ENCODE measurements at regions not wholly inside any gene's neighbourhood (a gene's known extent, or its start where the extent isn't known, plus 50 kb on each side); places are given as distances from the start of the nearest gene placed in this dataset.
A peak's percentile ranks its signal among the peaks of the same experiment; 100 is the strongest.

- TF ChIP-seq, protein P1, sequence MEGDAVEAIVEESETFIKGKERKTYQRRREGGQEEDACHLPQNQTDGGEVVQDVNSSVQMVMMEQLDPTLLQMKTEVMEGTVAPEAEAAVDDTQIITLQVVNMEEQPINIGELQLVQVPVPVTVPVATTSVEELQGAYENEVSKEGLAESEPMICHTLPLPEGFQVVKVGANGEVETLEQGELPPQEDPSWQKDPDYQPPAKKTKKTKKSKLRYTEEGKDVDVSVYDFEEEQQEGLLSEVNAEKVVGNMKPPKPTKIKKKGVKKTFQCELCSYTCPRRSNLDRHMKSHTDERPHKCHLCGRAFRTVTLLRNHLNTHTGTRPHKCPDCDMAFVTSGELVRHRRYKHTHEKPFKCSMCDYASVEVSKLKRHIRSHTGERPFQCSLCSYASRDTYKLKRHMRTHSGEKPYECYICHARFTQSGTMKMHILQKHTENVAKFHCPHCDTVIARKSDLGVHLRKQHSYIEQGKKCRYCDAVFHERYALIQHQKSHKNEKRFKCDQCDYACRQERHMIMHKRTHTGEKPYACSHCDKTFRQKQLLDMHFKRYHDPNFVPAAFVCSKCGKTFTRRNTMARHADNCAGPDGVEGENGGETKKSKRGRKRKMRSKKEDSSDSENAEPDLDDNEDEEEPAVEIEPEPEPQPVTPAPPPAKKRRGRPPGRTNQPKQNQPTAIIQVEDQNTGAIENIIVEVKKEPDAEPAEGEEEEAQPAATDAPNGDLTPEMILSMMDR (IDR thresholded peaks at IDR 0.05; ENCODE audit: low read depth, low read length): no peak
- H3K4me3 ChIP-seq (replicated peaks in 1 of 2; ENCODE audit: low read depth in 2 of 2, low read length in 2 of 2): no peak overlapping the region
- DNase-seq (ENCODE audit: low read depth in 2 of 2): no peak
These were observed 1003.1 kb downstream of the ZPLD1 start for GRCh38 chr3:103437883-103438282.

- peak in 1 of 2 donors; percentile 0 for DNase-seq (ENCODE audit: low read depth in 2 of 2)
- no peak overlapping the region for H3K4me3 ChIP-seq (replicated peaks in 1 of 2; ENCODE audit: low read depth in 2 of 2, low read length in 2 of 2)
- TF ChIP-seq, protein P1 (IDR thresholded peaks at IDR 0.05; ENCODE audit: low read depth, low read length): peak; percentile 17
These were observed 1005.9 kb downstream of the ZPLD1 start for GRCh38 chr3:103440539-103441203.

DNA sequence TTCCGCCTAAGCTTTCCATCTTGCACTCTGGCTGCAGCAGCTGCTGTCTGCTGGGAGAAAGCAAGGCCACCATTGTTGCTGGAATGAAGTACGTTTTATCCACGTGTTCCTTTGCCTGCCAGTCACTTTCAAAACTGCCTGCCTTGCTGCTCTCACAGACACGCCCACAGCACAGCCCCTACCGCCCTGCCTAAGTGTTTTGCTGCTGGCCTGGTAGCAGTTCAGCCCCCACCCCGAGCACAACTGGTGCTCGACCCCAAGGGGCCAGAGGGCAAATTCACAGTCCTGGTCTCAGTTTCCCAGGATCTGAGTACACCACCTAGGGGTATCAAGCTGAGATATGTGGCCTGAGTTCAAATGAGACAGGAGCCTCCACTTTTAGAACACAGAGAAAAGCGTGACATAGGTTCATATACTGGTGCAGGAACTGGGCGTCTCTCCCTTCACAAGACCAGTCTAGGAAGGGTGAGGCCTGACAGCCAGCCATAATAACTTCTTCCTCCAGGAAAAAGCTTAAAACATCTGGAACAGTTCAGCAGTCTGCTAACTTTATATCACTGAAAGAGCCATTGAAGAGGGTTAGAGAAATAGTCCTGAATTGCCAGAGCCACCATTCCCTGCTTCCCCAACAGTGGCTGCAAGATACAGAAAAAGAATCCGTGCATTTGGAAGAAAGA, 1012.3 kb downstream of the ZPLD1 start:
- TF ChIP-seq, protein P1 (IDR thresholded peaks at IDR 0.05; ENCODE audit: low read depth, low read length): no peak
- no peak for DNase-seq (ENCODE audit: low read depth in 2 of 2)
- H3K4me3 ChIP-seq (replicated peaks in 1 of 2; ENCODE audit: low read depth in 2 of 2, low read length in 2 of 2): no peak overlapping the region

- TF ChIP-seq, protein P1 (IDR thresholded peaks at IDR 0.05; ENCODE audit: low read depth, low read length): no peak
- no peak overlapping the region for H3K4me3 ChIP-seq (replicated peaks in 1 of 2; ENCODE audit: low read depth in 2 of 2, low read length in 2 of 2)
- no peak for DNase-seq (ENCODE audit: low read depth in 2 of 2)
These were observed 1018.3 kb downstream of the ZPLD1 start for GRCh38 chr3:103453152-103453551.

GRCh38 chr3:103459815-103460214, 1025.0 kb downstream of the ZPLD1 start:
- H3K4me3 ChIP-seq (replicated peaks in 1 of 2; ENCODE audit: low read depth in 2 of 2, low read length in 2 of 2): no peak overlapping the region
- TF ChIP-seq, protein P1 (IDR thresholded peaks at IDR 0.05; ENCODE audit: low read depth, low read length): no peak
- no peak for DNase-seq (ENCODE audit: low read depth in 2 of 2)

GRCh38 chr3:103470498-103470897, 1035.7 kb downstream of the ZPLD1 start:
- DNase-seq (ENCODE audit: low read depth in 2 of 2): no peak
- no peak overlapping the region for H3K4me3 ChIP-seq (replicated peaks in 1 of 2; ENCODE audit: low read depth in 2 of 2, low read length in 2 of 2)
- TF ChIP-seq, protein P1 (IDR thresholded peaks at IDR 0.05; ENCODE audit: low read depth, low read length): no peak
